HCT116 (cell line): ENCODE measurements at regions not wholly inside any gene's neighbourhood (a gene's known extent, or its start where the extent isn't known, plus 50 kb on each side); places are given as distances from the start of the nearest gene placed in this dataset.

Source experiments
- ATAC-seq: fragments of 200-7000 bp; cut with Tn5 transposase; 2 replicates; pipeline ENCODE4 v1.9.1; 2020; ENCODE audit warnings: mild to moderate bottlenecking, moderate library complexity
- BruUV-seq: library from RNA; stranded (reverse); fragments of 400-500 nt; replicated peaks from 2 replicates; lab custom pipeline; 2021; lab: Mats Ljungman, UMichigan
- CTCF ChIA-PET: fragments of 300-600 bp; sonication (Branson Sonifier 250); formaldehyde crosslinking; loops from one replicate; lab custom pipeline; 2021; ENCODE audit warnings: antibody characterized with exemption; lab: Charles Lee
- POLR2A ChIA-PET: fragments of 300-600, 350-600 bp; sonication (Branson Sonifier 250); formaldehyde crosslinking; loops from one replicate; lab custom pipeline; 2021; ENCODE audit warnings: antibody characterized with exemption; lab: Charles Lee
- RAD21 ChIA-PET, 2 experiments: fragments of 300-600 bp; sonication (Branson Sonifier 250); formaldehyde crosslinking; loops; one replicate each; lab custom pipeline; 2023; ENCODE audit warnings: low total read pairs in 2 of 2; ENCODE audit not compliant: uncharacterized antibody in 2 of 2, unreplicated experiment in 2 of 2, low non-redundant PET in 1 of 2; lab: Charles Lee
- DNase-seq: peaks from one replicate; pipeline ENCODE4 v3.0.0-alpha.2; 2010; ENCODE audit warnings: low read depth, low spot score
- H2AFZ ChIP-seq: fragments of 200-600 bp; shearing (Covaris generic), sonication (generic); 2 replicates; pipeline ENCODE4 v1.6.1; 2017; ENCODE audit warnings: low read depth, mixed run types, mixed read lengths, antibody characterized with exemption, low read length; ENCODE audit not compliant: poor library complexity, severe bottlenecking
- H3K27ac ChIP-seq: 2 replicates; pipeline ENCODE4 v1.5.1; 2012; ENCODE audit warnings: low read depth, low read length
- H3K27me3 ChIP-seq: fragments of 200-600 bp; sonication (generic); 2 replicates; pipeline ENCODE4 v1.6.1; 2016; ENCODE audit warnings: mixed run types, low read length, mixed read lengths; ENCODE audit not compliant: insufficient read depth
- H3K36me3 ChIP-seq, 2 experiments: fragments of 200-500 bp in 1 of 2; fragments of 200-600 bp in 1 of 2; sonication (Bioruptor generic) in 1 of 2; sonication (generic) in 1 of 2; 2 replicates each; pipeline versions ENCODE4 v1.5.1 to v1.6.1; 2014 to 2016; ENCODE audit warnings: low read length in 2 of 2, inconsistent platforms in 1 of 2, mixed read lengths in 1 of 2, mixed run types in 1 of 2; ENCODE audit not compliant: insufficient read depth in 2 of 2, control insufficient read depth in 1 of 2
- H3K4me1 ChIP-seq, 2 experiments: fragments of 200-600 bp in 1 of 2; sonication (generic) in 1 of 2; 2 replicates each; pipeline versions ENCODE4 v1.5.1 to v1.6.1; 2012 to 2017; ENCODE audit warnings: low read length in 2 of 2, inconsistent platforms in 1 of 2, mild to moderate bottlenecking in 1 of 2, mixed read lengths in 1 of 2, mixed run types in 1 of 2, moderate library complexity in 1 of 2; ENCODE audit not compliant: insufficient read depth in 2 of 2, control insufficient read depth in 1 of 2
- H3K4me2 ChIP-seq: fragments of 200-600 bp; sonication (generic); 2 replicates; pipeline ENCODE4 v1.6.1; 2017; ENCODE audit warnings: mixed run types, low read length, mixed read lengths
- H3K4me3 ChIP-seq, 2 experiments: fragments of 200-600 bp in 1 of 2; sonication (generic) in 1 of 2; replicated peaks in 1 of 2; 2 replicates each; pipeline ENCODE4 v1.5.1; 2011 to 2016; ENCODE audit warnings: low read length in 2 of 2, control low read depth in 1 of 2, low read depth in 1 of 2, mild to moderate bottlenecking in 1 of 2, mixed read lengths in 1 of 2, mixed run types in 1 of 2
- H3K79me2 ChIP-seq: fragments of 200-600 bp; sonication (generic); 2 replicates; pipeline ENCODE4 v1.6.1; 2017; ENCODE audit warnings: mild to moderate bottlenecking, mixed run types, low read length, moderate library complexity, mixed read lengths; ENCODE audit not compliant: insufficient read depth
- H3K9ac ChIP-seq: fragments of 200-600 bp; sonication (generic); 2 replicates; pipeline ENCODE4 v1.6.1; 2016; ENCODE audit warnings: low read length, mixed read lengths
- H3K9me2 ChIP-seq: fragments of 200-600 bp; sonication (generic), shearing (Covaris generic); 2 replicates; pipeline ENCODE4 v1.6.1; 2017; ENCODE audit warnings: mixed run types, mild to moderate bottlenecking, moderate library complexity; ENCODE audit not compliant: insufficient read depth
- H3K9me3 ChIP-seq, 2 experiments: fragments of 200-500 bp in 1 of 2; fragments of 200-600 bp in 1 of 2; sonication (Bioruptor generic) in 1 of 2; sonication (generic) in 1 of 2; 2 replicates each; pipeline ENCODE4 v1.6.1; 2014 to 2017; ENCODE audit warnings: low read length in 2 of 2, mixed read lengths in 2 of 2, inconsistent platforms in 1 of 2, low read depth in 1 of 2, mild to moderate bottlenecking in 1 of 2, mixed run types in 1 of 2, moderate library complexity in 1 of 2; ENCODE audit not compliant: control insufficient read depth in 1 of 2, insufficient read depth in 1 of 2
- H4K20me1 ChIP-seq: fragments of 200-600 bp; sonication (generic), shearing (Covaris generic); 2 replicates; pipeline ENCODE4 v1.6.1; 2017; ENCODE audit warnings: mixed run types, mild to moderate bottlenecking, moderate library complexity; ENCODE audit not compliant: insufficient read depth
- CBX3 ChIP-seq: IDR thresholded peaks from 2 replicates; pipeline ENCODE4 v1.6.1; 2012; ENCODE audit warnings: low read depth
- ELF1 ChIP-seq: IDR thresholded peaks from 2 replicates; pipeline ENCODE4 v1.6.1; 2012; ENCODE audit warnings: low read depth, borderline replicate concordance
- RAD21 ChIP-seq: IDR thresholded peaks from 2 replicates; pipeline ENCODE4 v1.6.1; 2012; ENCODE audit warnings: low read depth, mild to moderate bottlenecking
- SIN3A ChIP-seq: IDR thresholded peaks from 2 replicates; pipeline ENCODE4 v1.6.1; 2012; ENCODE audit warnings: low read depth
- TCF7L2 ChIP-seq: IDR thresholded peaks from 2 replicates; pipeline ENCODE4 v1.7.0; 2011; ENCODE audit warnings: borderline replicate concordance, inconsistent platforms; ENCODE audit not compliant: insufficient read depth, insufficient read length; ENCODE audit errors: extremely low read depth
- ZNF274 ChIP-seq: fragments of 200-500 bp; sonication (Bioruptor generic); IDR thresholded peaks from 2 replicates; pipeline ENCODE4 v1.6.1; 2014; ENCODE audit warnings: mild to moderate bottlenecking, low read depth, low read length, inconsistent platforms
- intact Hi-C: fragments of 100-400 bp; cut with micrococcal nuclease; formaldehyde crosslinking; loops from 2 replicates; pipeline ENCODE4 v1.10.0; 2022
- TF ChIP-seq, protein P1 (sequence below): IDR thresholded peaks from 2 replicates; pipeline ENCODE4 v1.6.1; 2011; ENCODE audit warnings: mild to moderate bottlenecking, low read length, moderate library complexity; ENCODE audit not compliant: insufficient replicate concordance; ENCODE audit errors: extremely low read depth
- TF ChIP-seq, protein P2 (sequence below): IDR thresholded peaks from 2 replicates; pipeline ENCODE4 v1.6.1; 2012; ENCODE audit warnings: low read depth
- TF ChIP-seq, protein P3 (sequence below): IDR thresholded peaks from 2 replicates; pipeline ENCODE4 v1.6.1; 2012

DNA sequence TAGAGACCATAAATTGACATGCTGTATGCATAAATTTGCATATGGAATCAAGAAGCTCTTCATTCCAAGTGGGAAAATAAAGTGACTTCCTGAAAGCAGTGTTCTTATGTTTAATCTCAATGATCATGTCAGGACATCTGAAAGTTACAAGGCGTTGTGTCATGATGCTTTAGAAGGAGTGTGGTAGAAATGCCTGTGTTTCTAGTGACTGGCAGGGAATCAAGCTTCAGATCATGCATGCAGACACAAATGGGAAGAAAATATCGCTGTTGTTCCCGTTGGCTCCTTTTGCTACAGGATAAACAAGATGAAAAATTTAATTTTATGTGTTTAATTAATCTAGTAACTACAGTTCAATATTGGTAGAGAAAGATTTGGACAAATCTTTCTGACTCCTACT, 298.1 kb upstream of the SYT1 start:
- TF ChIP-seq ELF1 (no peak), ZNF274 (no peak), TCF7L2 (no peak), CBX3 (no peak), SIN3A (no peak), RAD21 (no peak)
- TF ChIP-seq, protein P1, sequence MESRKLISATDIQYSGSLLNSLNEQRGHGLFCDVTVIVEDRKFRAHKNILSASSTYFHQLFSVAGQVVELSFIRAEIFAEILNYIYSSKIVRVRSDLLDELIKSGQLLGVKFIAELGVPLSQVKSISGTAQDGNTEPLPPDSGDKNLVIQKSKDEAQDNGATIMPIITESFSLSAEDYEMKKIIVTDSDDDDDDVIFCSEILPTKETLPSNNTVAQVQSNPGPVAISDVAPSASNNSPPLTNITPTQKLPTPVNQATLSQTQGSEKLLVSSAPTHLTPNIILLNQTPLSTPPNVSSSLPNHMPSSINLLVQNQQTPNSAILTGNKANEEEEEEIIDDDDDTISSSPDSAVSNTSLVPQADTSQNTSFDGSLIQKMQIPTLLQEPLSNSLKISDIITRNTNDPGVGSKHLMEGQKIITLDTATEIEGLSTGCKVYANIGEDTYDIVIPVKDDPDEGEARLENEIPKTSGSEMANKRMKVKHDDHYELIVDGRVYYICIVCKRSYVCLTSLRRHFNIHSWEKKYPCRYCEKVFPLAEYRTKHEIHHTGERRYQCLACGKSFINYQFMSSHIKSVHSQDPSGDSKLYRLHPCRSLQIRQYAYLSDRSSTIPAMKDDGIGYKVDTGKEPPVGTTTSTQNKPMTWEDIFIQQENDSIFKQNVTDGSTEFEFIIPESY: no peak
- TF ChIP-seq, protein P2, sequence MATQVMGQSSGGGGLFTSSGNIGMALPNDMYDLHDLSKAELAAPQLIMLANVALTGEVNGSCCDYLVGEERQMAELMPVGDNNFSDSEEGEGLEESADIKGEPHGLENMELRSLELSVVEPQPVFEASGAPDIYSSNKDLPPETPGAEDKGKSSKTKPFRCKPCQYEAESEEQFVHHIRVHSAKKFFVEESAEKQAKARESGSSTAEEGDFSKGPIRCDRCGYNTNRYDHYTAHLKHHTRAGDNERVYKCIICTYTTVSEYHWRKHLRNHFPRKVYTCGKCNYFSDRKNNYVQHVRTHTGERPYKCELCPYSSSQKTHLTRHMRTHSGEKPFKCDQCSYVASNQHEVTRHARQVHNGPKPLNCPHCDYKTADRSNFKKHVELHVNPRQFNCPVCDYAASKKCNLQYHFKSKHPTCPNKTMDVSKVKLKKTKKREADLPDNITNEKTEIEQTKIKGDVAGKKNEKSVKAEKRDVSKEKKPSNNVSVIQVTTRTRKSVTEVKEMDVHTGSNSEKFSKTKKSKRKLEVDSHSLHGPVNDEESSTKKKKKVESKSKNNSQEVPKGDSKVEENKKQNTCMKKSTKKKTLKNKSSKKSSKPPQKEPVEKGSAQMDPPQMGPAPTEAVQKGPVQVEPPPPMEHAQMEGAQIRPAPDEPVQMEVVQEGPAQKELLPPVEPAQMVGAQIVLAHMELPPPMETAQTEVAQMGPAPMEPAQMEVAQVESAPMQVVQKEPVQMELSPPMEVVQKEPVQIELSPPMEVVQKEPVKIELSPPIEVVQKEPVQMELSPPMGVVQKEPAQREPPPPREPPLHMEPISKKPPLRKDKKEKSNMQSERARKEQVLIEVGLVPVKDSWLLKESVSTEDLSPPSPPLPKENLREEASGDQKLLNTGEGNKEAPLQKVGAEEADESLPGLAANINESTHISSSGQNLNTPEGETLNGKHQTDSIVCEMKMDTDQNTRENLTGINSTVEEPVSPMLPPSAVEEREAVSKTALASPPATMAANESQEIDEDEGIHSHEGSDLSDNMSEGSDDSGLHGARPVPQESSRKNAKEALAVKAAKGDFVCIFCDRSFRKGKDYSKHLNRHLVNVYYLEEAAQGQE: no peak
- TF ChIP-seq, protein P3, sequence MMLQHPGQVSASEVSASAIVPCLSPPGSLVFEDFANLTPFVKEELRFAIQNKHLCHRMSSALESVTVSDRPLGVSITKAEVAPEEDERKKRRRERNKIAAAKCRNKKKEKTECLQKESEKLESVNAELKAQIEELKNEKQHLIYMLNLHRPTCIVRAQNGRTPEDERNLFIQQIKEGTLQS: no peak
- TF ChIP-seq, all 23 proteins: peak for 0
- Histone ChIP-seq H3K27ac (no peak overlapping the region), H3K9ac (no peak overlapping the region), H3K4me3 (no peak overlapping the region), H3K79me2 (no peaks in the 10 kb centered on the region), H3K27me3 (no peaks in the 10 kb centered on the region), H3K4me1 (no peaks in the 10 kb centered on the region), H2AFZ (no peak overlapping the region), H3K4me2 (no peak overlapping the region), H4K20me1 (no peaks in the 10 kb centered on the region), H3K9me2 (no peaks in the 10 kb centered on the region), H3K9me3 (no peaks in the 10 kb centered on the region), H3K36me3 (no peaks in the 10 kb centered on the region)
- no peak for ATAC-seq
- no peak for DNase-seq
- intact Hi-C loops: no loop called here
- ChIA-PET POLR2A (no interaction called here), RAD21 (no interaction called here), CTCF (no interaction called here)
- BruUV-seq: no TSS peak
